BJ (cell line): ENCODE measurements at regions not wholly inside any gene's neighbourhood (a gene's known extent, or its start where the extent isn't known, plus 50 kb on each side); places are given as distances from the start of the nearest gene placed in this dataset.
"Not testable (repeated sequence)": the region's sequence is repeated elsewhere in the genome, so short reads cannot be mapped to it uniquely, and the experiment has no call there.

Source experiments
- CTCF ChIA-PET: fragments of 350-600 bp; formaldehyde crosslinking; extraction: SDS; loops from one replicate; lab custom pipeline; 2021; ENCODE audit warnings: antibody characterized with exemption, inconsistent platforms; lab: Yijun Ruan, JAX
- POLR2A ChIA-PET: fragments of 300-600 bp; sonication (Branson Sonifier 250); formaldehyde crosslinking; extraction: SDS; loops from one replicate; lab custom pipeline; 2021; ENCODE audit warnings: antibody characterized with exemption; lab: Charles Lee
- DNase-seq: peaks from one replicate; pipeline ENCODE4 v3.0.0-alpha.2; 2011; ENCODE audit warnings: low read depth
- H3K27me3 ChIP-seq: 2 replicates; pipeline ENCODE4 v1.6.0; 2011; ENCODE audit warnings: low read length; ENCODE audit not compliant: control insufficient read depth, insufficient read depth
- H3K36me3 ChIP-seq: 2 replicates; pipeline ENCODE4 v1.5.1; 2011; ENCODE audit warnings: low read length; ENCODE audit not compliant: control insufficient read depth, insufficient read depth
- H3K4me3 ChIP-seq: 2 replicates; pipeline ENCODE4 v1.5.1; 2011; ENCODE audit warnings: low read depth, mild to moderate bottlenecking, control low read depth, low read length
- TF ChIP-seq, protein P1 (sequence below): IDR thresholded peaks from 2 replicates; pipeline ENCODE4 v1.5.1; 2011; ENCODE audit warnings: low read depth, mild to moderate bottlenecking, control low read depth, inconsistent platforms, low read length, moderate library complexity; ENCODE audit not compliant: insufficient read depth

DNA sequence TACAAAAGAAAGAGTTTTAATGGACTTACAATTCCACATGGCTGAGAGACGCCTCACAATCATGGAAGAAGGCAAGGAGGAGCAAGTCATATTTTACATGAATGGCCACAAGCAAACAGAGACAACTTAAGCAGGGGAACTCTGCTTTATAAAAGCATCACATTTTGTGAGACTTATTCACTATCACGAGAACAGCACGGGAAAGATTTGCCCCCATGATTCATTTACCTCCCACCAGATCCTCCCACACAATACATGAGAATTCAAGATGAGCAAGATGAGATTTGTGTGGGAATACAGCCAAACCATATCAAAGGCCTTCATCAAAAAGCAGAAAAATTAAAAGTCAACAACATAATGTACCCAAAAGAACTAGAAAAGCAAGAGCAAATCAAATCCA lies 111.0 kb upstream of the RPRM start:
- ChIA-PET CTCF (no interaction called here), POLR2A (no interaction called here)
- H3K27me3 ChIP-seq = no peaks in the 10 kb centered on the region
- no peak overlapping the region for H3K4me3 ChIP-seq
- TF ChIP-seq, protein P1, sequence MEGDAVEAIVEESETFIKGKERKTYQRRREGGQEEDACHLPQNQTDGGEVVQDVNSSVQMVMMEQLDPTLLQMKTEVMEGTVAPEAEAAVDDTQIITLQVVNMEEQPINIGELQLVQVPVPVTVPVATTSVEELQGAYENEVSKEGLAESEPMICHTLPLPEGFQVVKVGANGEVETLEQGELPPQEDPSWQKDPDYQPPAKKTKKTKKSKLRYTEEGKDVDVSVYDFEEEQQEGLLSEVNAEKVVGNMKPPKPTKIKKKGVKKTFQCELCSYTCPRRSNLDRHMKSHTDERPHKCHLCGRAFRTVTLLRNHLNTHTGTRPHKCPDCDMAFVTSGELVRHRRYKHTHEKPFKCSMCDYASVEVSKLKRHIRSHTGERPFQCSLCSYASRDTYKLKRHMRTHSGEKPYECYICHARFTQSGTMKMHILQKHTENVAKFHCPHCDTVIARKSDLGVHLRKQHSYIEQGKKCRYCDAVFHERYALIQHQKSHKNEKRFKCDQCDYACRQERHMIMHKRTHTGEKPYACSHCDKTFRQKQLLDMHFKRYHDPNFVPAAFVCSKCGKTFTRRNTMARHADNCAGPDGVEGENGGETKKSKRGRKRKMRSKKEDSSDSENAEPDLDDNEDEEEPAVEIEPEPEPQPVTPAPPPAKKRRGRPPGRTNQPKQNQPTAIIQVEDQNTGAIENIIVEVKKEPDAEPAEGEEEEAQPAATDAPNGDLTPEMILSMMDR = no peak
- DNase-seq = no peak
- H3K36me3 ChIP-seq = no peaks in the 10 kb centered on the region

DNA sequence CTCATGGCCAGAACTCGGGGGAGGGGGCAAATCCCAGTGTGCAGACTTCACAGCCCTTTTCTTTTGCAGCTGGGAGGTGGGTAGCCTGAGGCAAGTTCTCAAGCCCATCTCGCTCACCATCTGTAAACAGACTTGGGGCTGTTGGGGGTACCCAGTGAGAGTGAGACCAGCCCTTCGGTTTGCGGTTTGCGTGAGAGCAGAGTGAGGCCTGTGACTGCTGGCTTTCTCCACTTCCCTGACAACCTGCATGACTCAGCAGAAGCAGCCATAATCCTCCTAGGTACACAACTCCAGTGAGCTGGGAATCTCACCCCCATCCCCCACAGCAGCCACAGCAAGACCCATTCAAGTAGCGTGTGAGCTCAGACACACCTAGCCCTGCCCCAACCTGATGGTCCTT lies 114.5 kb upstream of the RPRM start:
- CTCF ChIA-PET, H3K27me3 ChIP-seq, POLR2A ChIA-PET, H3K36me3 ChIP-seq, H3K4me3 ChIP-seq, DNase-seq: not testable (repeated sequence)

DNA sequence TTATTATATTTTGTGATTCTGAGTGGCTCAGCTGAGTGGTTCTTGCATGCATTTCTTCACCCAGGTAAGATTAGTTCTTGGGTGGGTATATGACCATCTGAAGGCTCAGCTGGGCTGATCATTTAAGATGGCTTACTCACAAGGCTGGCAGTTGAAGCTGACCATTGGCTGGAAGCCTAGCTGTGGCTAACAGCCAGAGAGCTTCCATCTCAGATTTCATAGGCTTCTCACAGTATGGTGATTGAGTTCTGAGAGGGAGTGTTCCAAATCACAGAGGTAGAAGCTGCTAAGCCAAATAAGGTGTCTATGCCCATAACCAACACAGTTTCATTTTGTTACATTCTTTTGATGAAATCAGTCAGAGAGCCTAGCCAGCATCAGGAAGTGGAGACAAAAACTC lies 117.4 kb upstream of the RPRM start:
- ChIA-PET CTCF (no interaction called here), POLR2A (no interaction called here)
- no peak overlapping the region for H3K4me3 ChIP-seq
- no peaks in the 10 kb centered on the region for H3K36me3 ChIP-seq
- no peak for DNase-seq
- TF ChIP-seq, protein P1 = no peak
- no peaks in the 10 kb centered on the region for H3K27me3 ChIP-seq

DNA sequence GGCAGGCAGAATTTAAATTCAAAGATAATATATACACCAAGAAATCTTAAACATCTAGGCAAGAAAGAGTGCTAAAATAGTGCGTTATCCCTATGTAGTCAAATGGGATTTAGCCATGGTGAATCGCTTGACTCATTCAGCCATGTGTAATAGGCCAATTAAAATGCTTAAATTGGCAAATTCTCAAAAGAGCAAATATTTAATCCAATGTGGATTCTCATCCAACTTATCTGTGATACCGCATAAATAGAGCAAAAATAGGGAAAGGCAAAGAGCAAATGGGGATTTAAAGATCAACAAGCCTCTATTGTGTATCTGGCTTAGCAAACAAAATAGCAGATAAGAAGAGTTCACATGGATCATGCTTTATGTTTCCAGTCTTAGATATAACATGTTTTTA lies 123.2 kb upstream of the RPRM start:
- H3K27me3 ChIP-seq = no peaks in the 10 kb centered on the region
- ChIA-PET CTCF (no interaction called here), POLR2A (no interaction called here)

DNA sequence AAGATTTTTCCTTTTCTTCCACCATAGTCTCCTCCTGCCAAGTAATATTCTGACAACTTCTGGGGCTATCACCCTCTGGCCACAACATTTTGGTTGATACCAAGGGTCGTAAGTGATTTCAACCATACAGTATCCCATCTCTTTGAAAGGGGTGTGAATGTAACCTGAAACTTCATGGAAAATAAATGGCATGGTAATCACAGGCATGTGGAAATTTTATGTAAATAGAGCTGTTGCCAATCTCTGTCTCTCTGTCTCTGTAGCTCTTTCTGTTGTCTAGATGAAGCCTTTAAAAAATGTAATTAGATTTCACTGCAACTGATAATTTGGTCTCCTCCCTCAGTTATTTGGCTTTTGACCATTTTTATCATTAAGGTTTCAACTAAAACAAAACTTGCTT lies 125.6 kb upstream of the RPRM start:
- no peaks in the 10 kb centered on the region for H3K27me3 ChIP-seq
- ChIA-PET POLR2A (no interaction called here), CTCF (no interaction called here)
- DNase-seq = no peak
- TF ChIP-seq, protein P1 = no peak
- no peak overlapping the region for H3K4me3 ChIP-seq
- no peaks in the 10 kb centered on the region for H3K36me3 ChIP-seq

More for the DNA sequence above, 123.2 kb upstream of the RPRM start:
- DNase-seq = no peak
- Histone ChIP-seq H3K4me3 (no peak overlapping the region), H3K36me3 (no peaks in the 10 kb centered on the region)
- TF ChIP-seq, protein P1 = no peak

DNA sequence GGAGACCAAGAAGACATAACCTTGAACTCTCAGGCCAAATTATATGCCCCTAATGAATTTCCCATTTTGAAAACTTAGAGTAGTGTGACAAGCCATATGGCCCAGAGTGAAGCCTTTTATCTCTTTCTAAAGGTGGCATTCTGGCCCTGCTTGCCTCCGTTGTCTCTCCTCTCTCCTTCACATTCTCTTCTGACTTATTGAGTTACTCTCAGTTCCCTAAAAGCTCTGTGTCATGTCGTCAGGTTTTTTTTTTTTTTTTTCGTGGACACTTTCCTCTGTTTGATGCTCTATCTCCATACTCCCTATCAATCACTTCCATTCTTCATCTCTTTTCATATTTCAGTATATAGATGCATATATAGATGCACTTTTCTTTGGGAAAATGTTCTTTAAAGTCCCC lies 128.1 kb upstream of the RPRM start:
- CTCF ChIA-PET = no interaction called here
- POLR2A ChIA-PET = no interaction called here
- Histone ChIP-seq H3K27me3 (no peaks in the 10 kb centered on the region), H3K36me3 (no peaks in the 10 kb centered on the region), H3K4me3 (no peak overlapping the region)
- DNase-seq = no peak
- TF ChIP-seq, protein P1 = no peak
